ENCODE measurements at regions not wholly inside any gene's neighbourhood (a gene's known extent, or its start where the extent isn't known, plus 50 kb on each side); places are given as distances from the start of the nearest gene placed in this dataset.

- H3K27ac ChIP-seq (ENCODE audit: control insufficient read depth, insufficient read depth), result no peak overlapping the region
- ChIA-PET CTCF (no interaction called here), RAD21 (ENCODE audit: unreplicated experiment) (no interaction called here), SMC1A (ENCODE audit: uncharacterized antibody, unreplicated experiment) (no interaction called here), POLR2A (no interaction called here)
- no peaks in the 10 kb centered on the region for H3K27me3 ChIP-seq (replicated peaks in 1 of 2; ENCODE audit: control insufficient read depth in 2 of 2, insufficient read depth in 2 of 2, low read length in 1 of 2)
- BruUV-seq (replicated peaks), result no TSS peak
- H3K9me3 ChIP-seq (replicated peaks; ENCODE audit: control insufficient read depth, insufficient read depth, low read length), result no peaks in the 10 kb centered on the region
- in situ Hi-C loops (cut with MboI) (no loop called here), intact Hi-C loops (cut with micrococcal nuclease; ENCODE audit: unreplicated experiment) (no loop called here)
- no peaks in the 10 kb centered on the region for H3K79me2 ChIP-seq (ENCODE audit: control insufficient read depth, insufficient read depth, low read length)
- no peak for FAIRE-seq
- no peak overlapping the region for H3K4me3 ChIP-seq
- ATAC-seq, result no peak
- H3K36me3 ChIP-seq (ENCODE audit: control insufficient read depth in 2 of 2, insufficient read depth in 2 of 2, low read length in 1 of 2), result no peaks in the 10 kb centered on the region
- no peak overlapping the region for H2AFZ ChIP-seq (ENCODE audit: control insufficient read depth, low read depth, low read length)
- TF ChIP-seq RBBP5 (conservative IDR thresholded peaks at IDR 0.05) (no peak), HCFC1 (IDR thresholded peaks at IDR 0.05; ENCODE audit: low read length) (no peak), ASH2L (IDR thresholded peaks at IDR 0.05; ENCODE audit: borderline replicate concordance, low read depth) (no peak), ZNF207 (IDR thresholded peaks at IDR 0.05; ENCODE audit: borderline replicate concordance) (no peak), NFYA (IDR thresholded peaks at IDR 0.05; ENCODE audit: borderline replicate concordance, low read depth, low read length) (no peak), PML (IDR thresholded peaks at IDR 0.05; ENCODE audit: low read length) (no peak), ELK1 (IDR thresholded peaks at IDR 0.05; ENCODE audit: low read depth, low read length) (no peak), CREB1 (IDR thresholded peaks at IDR 0.05; ENCODE audit: low read depth) (no peak), KDM1A (IDR thresholded peaks at IDR 0.05; ENCODE audit: borderline replicate concordance) (no peak), KAT2A (conservative IDR thresholded peaks at IDR 0.05; ENCODE audit: control insufficient read depth, low read depth, low read length) (no peak), YBX1 (IDR thresholded peaks at IDR 0.05) (no peak), CBX3 (IDR thresholded peaks at IDR 0.05; ENCODE audit: borderline replicate concordance, low read depth) (no peak)
- TF ChIP-seq, protein P1, sequence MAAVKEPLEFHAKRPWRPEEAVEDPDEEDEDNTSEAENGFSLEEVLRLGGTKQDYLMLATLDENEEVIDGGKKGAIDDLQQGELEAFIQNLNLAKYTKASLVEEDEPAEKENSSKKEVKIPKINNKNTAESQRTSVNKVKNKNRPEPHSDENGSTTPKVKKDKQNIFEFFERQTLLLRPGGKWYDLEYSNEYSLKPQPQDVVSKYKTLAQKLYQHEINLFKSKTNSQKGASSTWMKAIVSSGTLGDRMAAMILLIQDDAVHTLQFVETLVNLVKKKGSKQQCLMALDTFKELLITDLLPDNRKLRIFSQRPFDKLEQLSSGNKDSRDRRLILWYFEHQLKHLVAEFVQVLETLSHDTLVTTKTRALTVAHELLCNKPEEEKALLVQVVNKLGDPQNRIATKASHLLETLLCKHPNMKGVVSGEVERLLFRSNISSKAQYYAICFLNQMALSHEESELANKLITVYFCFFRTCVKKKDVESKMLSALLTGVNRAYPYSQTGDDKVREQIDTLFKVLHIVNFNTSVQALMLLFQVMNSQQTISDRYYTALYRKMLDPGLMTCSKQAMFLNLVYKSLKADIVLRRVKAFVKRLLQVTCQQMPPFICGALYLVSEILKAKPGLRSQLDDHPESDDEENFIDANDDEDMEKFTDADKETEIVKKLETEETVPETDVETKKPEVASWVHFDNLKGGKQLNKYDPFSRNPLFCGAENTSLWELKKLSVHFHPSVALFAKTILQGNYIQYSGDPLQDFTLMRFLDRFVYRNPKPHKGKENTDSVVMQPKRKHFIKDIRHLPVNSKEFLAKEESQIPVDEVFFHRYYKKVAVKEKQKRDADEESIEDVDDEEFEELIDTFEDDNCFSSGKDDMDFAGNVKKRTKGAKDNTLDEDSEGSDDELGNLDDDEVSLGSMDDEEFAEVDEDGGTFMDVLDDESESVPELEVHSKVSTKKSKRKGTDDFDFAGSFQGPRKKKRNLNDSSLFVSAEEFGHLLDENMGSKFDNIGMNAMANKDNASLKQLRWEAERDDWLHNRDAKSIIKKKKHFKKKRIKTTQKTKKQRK (IDR thresholded peaks at IDR 0.05; ENCODE audit: low read depth, low read length), result no peak
- TF ChIP-seq, protein P2, sequence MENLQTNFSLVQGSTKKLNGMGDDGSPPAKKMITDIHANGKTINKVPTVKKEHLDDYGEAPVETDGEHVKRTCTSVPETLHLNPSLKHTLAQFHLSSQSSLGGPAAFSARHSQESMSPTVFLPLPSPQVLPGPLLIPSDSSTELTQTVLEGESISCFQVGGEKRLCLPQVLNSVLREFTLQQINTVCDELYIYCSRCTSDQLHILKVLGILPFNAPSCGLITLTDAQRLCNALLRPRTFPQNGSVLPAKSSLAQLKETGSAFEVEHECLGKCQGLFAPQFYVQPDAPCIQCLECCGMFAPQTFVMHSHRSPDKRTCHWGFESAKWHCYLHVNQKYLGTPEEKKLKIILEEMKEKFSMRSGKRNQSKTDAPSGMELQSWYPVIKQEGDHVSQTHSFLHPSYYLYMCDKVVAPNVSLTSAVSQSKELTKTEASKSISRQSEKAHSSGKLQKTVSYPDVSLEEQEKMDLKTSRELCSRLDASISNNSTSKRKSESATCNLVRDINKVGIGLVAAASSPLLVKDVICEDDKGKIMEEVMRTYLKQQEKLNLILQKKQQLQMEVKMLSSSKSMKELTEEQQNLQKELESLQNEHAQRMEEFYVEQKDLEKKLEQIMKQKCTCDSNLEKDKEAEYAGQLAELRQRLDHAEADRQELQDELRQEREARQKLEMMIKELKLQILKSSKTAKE (IDR thresholded peaks at IDR 0.05; ENCODE audit: low read depth, poor library complexity, severe bottlenecking), result no peak
- TF ChIP-seq, protein P3, sequence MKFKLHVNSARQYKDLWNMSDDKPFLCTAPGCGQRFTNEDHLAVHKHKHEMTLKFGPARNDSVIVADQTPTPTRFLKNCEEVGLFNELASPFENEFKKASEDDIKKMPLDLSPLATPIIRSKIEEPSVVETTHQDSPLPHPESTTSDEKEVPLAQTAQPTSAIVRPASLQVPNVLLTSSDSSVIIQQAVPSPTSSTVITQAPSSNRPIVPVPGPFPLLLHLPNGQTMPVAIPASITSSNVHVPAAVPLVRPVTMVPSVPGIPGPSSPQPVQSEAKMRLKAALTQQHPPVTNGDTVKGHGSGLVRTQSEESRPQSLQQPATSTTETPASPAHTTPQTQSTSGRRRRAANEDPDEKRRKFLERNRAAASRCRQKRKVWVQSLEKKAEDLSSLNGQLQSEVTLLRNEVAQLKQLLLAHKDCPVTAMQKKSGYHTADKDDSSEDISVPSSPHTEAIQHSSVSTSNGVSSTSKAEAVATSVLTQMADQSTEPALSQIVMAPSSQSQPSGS (IDR thresholded peaks at IDR 0.05; ENCODE audit: low read length), result no peak
- H3K4me1 ChIP-seq (ENCODE audit: control insufficient read depth, insufficient read depth, low read length), result no peaks in the 10 kb centered on the region
- no peak overlapping the region for H3K9ac ChIP-seq (ENCODE audit: control insufficient read depth, insufficient read depth, low read length)
- DNase-seq (ENCODE audit: low read depth, low spot score), result no peak
- H4K20me1 ChIP-seq (ENCODE audit: control insufficient read depth, insufficient read depth), result no peaks in the 10 kb centered on the region
- H3K4me2 ChIP-seq (ENCODE audit: control insufficient read depth, insufficient read depth), result no peak overlapping the region
These were observed 1314.2 kb downstream of the OTOL1 start for GRCh38 chr3:162810776-162811175.
